Uterus (tissue), 3 donors: ENCODE measurements at regions not wholly inside any gene's neighbourhood (a gene's known extent, or its start where the extent isn't known, plus 50 kb on each side); places are given as distances from the start of the nearest gene placed in this dataset.

Experiments used
- DNase-seq, 2 donors: peaks; one replicate each; pipeline ENCODE4 v3.0.0-alpha.2; 2019 to 2020
- H3K27ac ChIP-seq, 2 donors: fragments of 200-600 bp; sonication (generic); 1 replicate in 1 of 2; 2 replicates in 1 of 2; pipeline ENCODE4 v1.5.1; 2016 to 2018
- H3K27me3 ChIP-seq, 2 donors: fragments of 200-600 bp; sonication (generic); one replicate each; pipeline ENCODE4 v1.5.1; 2018 to 2019; ENCODE audit warnings: control low read depth in 1 of 2
- H3K36me3 ChIP-seq, 2 donors: fragments of 200-600 bp; sonication (generic); one replicate each; pipeline ENCODE4 v1.5.1; 2019; ENCODE audit warnings: control low read depth in 1 of 2
- H3K4me1 ChIP-seq, 2 donors: fragments of 200-600 bp; sonication (generic); one replicate each; pipeline ENCODE4 v1.5.1; 2018 to 2019; ENCODE audit warnings: control low read depth in 1 of 2
- H3K4me3 ChIP-seq, 2 donors: fragments of 200-600 bp; sonication (generic); 1 replicate in 1 of 2; 2 replicates in 1 of 2; pipeline ENCODE4 v1.5.1; 2018 to 2019; ENCODE audit warnings: mild to moderate bottlenecking in 1 of 2
- H3K9me3 ChIP-seq, 2 donors: fragments of 200-600 bp; sonication (generic); one replicate each; pipeline ENCODE4 v1.5.1; 2019; ENCODE audit warnings: control low read depth in 1 of 2
- CTCF ChIP-seq, 4 experiments: fragments of 200-600 bp in 2 of 4; fragments of 450-650 bp in 2 of 4; sonication (generic) in 2 of 4; IDR thresholded peaks; one replicate each; pipeline ENCODE4 v1.5.1; 2016 to 2019; ENCODE audit warnings: antibody characterized with exemption in 4 of 4, mild to moderate bottlenecking in 2 of 4, moderate library complexity in 1 of 4
- POLR2A ChIP-seq, 2 donors: fragments of 450-650 bp; IDR thresholded peaks; one replicate each; pipeline ENCODE4 v1.6.1; 2016; ENCODE audit warnings: antibody characterized with exemption in 2 of 2, mild to moderate bottlenecking in 1 of 2, moderate library complexity in 1 of 2
- intact Hi-C: fragments of 100-400 bp; cut with DNase I; formaldehyde crosslinking; loops from one replicate; pipeline ENCODE4 v1.15.1; 2023; ENCODE audit warnings: low total_unique reads
- donor health status: DM: yes; HTN: yes; CAD: no.

- Histone ChIP-seq H3K4me3 (no peak overlapping the region), H3K36me3 (no peaks in the 10 kb centered on the region), H3K9me3 (no peaks in the 10 kb centered on the region), H3K27me3 (no peaks in the 10 kb centered on the region), H3K27ac (no peak overlapping the region), H3K4me1 (no peaks in the 10 kb centered on the region)
- TF ChIP-seq POLR2A (IDR thresholded peaks at IDR 0.05) (no peak), CTCF (IDR thresholded peaks at IDR 0.05) (no peak)
- no peak for DNase-seq
- intact Hi-C loops: no loop called here
Observed at GRCh38 chr3:35392187-35392586, 247.1 kb upstream of the ARPP21 start.

- H3K9me3 ChIP-seq: no peaks in the 10 kb centered on the region
- intact Hi-C loops: no loop called here
- no peak for DNase-seq
- TF ChIP-seq POLR2A (IDR thresholded peaks at IDR 0.05) (no peak), CTCF (IDR thresholded peaks at IDR 0.05) (no peak)
- H3K27me3 ChIP-seq: no peaks in the 10 kb centered on the region
- no peaks in the 10 kb centered on the region for H3K36me3 ChIP-seq
- H3K27ac ChIP-seq: no peak overlapping the region
- no peak overlapping the region for H3K4me3 ChIP-seq
- H3K4me1 ChIP-seq: no peaks in the 10 kb centered on the region
Observed at GRCh38 chr3:35393901-35394799, 245.2 kb upstream of the ARPP21 start.

- intact Hi-C loops: no loop called here
- TF ChIP-seq POLR2A (IDR thresholded peaks at IDR 0.05): no peak
- Histone ChIP-seq H3K4me3 (no peak overlapping the region), H3K27ac (no peak overlapping the region), H3K9me3 (no peaks in the 10 kb centered on the region), H3K27me3 (no peaks in the 10 kb centered on the region), H3K4me1 (no peaks in the 10 kb centered on the region), H3K36me3 (no peaks in the 10 kb centered on the region)
- DNase-seq: no peak
Observed at GRCh38 chr3:35394905-35395304, 244.4 kb upstream of the ARPP21 start.

- Histone ChIP-seq H3K4me1 (no peaks in the 10 kb centered on the region), H3K27me3 (no peaks in the 10 kb centered on the region), H3K27ac (no peak overlapping the region), H3K4me3 (no peak overlapping the region), H3K36me3 (no peaks in the 10 kb centered on the region), H3K9me3 (no peaks in the 10 kb centered on the region)
- intact Hi-C loops: no loop called here
- DNase-seq: no peak
- TF ChIP-seq POLR2A (IDR thresholded peaks at IDR 0.05) (no peak), CTCF (IDR thresholded peaks at IDR 0.05) (no peak)
Observed at GRCh38 chr3:35401671-35402070, 237.7 kb upstream of the ARPP21 start.

- DNase-seq: no peak
- no peaks in the 10 kb centered on the region for H3K36me3 ChIP-seq
- no peak overlapping the region for H3K27ac ChIP-seq
- TF ChIP-seq POLR2A (IDR thresholded peaks at IDR 0.05) (no peak), CTCF (IDR thresholded peaks at IDR 0.05) (no peak)
- H3K4me3 ChIP-seq: no peak overlapping the region
- no peaks in the 10 kb centered on the region for H3K27me3 ChIP-seq
- no peaks in the 10 kb centered on the region for H3K4me1 ChIP-seq
- H3K9me3 ChIP-seq: no peaks in the 10 kb centered on the region
- intact Hi-C loops: no loop called here
Observed at GRCh38 chr3:35404571-35404970, 234.8 kb upstream of the ARPP21 start.
